HG03175 (cell line): ENCODE measurements at regions not wholly inside any gene's neighbourhood (a gene's known extent, or its start where the extent isn't known, plus 50 kb on each side); places are given as distances from the start of the nearest gene placed in this dataset.

ENCODE experiments used
- ATAC-seq: cut with Tn5 transposase; IDR thresholded peaks from one replicate; pipeline ENCODE4 v1.9.1; 2021; ENCODE audit warnings: mild to moderate bottlenecking, moderate library complexity; ENCODE audit not compliant: unreplicated experiment

DNA sequence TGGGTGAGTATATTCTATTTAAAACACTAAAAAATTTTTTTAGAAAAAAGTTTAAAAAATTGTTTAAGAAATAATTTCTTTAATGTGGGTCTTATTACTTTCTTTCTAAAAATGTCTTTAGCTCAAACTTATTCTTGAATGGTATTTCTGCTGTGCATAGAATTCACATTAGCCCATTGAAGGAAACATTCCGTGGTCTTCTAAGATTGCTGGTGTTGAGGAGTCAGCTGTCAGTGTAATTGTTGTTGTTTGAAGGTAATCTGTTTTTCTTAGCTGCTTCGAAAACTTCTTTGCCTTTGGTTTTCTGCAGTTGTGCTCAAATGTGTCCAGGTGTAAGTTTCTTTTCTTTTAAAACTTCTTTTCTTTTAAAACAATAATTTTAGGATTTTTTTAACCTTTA is 85.4 kb upstream of the KLF12 start:
- no peak for ATAC-seq

DNA sequence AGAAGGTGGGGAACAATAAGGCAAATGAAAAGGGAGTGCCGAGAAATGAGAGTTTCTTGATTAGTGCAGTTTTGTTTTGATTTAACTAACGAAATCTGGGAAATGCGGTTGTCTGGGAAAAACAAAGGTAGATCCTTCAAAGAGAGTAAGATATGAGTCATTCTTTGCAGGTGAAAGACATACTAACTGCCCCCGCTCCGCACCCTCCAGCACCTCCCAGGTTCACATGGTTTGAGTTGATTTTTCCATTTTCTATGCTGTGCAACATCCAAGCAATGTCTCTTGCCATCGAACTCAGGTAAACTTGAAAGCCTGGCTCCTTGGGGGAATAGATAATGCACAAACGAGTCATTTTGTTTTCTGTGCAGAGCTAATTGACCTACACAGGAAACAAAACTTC is 84.1 kb upstream of the KLF12 start:
- no peak for ATAC-seq

DNA sequence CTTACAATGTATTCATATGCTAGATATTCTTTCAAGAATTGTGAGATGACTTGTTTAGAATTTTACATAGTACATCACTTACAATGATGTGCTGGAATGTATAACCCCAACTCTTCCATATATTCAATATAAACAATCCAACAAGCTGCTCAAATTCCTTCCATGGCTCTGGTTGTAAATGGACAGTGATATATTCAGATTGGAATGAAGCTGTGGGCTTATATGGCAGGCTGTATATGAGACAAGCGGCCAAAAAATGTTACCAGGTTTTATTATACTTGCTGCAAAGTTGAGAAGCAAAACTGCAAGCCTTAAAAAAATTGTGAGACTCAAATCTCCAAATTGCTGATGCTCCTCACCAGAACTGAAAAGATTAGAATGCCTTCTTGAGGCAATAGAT is 83.6 kb upstream of the KLF12 start:
- ATAC-seq = no peak

DNA sequence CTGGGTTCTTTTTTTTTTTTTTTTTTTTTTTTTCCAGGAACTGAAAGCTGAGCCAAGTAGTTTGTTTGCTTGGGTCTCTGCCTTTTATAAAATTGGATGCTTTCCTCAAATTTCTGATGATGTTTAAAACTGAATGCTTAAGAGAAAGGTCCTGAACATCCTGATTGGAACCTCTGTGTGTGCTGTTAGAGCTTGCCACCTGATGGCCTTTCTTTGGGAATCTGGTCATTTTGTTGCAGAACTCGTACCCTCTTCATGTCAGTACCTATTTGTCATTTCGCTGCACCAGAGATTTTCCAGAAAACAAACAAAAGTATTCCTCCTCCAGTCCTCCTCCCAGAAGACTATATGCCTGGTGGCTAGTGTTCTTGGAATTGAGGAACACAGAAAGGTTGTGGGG is 81.2 kb upstream of the KLF12 start:
- ATAC-seq = no peak

DNA sequence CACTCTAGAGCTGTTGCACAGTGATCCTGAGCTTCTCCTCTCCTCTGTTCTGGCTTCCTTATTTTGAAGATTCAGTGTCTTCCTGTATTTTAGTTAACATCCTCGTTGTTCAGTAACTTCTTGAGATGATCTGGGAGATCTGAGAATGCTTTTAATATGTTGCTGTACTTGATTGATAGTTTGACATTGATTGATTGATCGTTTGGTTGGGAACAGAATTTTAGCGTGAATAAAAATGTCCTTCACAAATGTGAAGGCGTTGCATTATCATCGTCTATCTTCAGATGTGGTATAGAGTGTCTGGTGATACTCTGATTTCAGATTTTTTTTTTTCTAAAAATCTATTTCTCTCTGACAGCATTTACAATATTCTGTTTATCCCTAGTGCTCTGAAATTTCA is 80.1 kb upstream of the KLF12 start:
- no peak for ATAC-seq

DNA sequence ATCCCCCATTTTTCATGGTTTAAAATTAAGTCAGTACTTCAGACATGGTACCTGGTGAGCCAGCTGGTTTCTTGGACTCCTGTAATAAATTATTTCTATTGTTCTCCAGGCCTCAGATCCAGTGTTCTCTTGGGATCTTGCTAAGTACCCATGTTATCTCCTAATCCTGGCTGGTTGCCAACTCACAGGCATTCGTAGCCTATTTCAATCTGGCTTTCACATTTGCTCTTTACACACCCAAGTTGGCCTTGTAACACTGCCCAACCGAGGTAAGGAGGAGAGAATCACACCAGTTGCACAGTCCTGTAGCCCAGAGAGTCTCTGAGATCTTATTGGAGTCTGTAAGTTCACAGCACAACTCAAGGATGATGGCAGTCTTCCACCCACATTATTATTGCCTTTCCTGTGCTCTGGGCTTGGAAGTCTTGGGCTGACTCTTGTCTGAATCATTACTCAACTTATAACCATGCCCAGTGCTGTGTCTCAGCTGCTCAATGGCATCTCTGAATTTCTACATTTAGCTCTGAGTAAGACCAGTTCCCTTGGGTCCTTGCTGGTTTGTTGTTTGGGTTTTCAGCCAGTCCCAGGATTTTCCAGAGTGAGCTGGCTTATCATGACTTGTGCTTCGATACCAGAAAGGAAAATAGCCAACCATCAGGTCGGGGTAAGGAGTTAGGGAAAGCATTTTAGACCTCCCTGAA is 76.6 kb upstream of the KLF12 start:
- ATAC-seq = no peak

DNA sequence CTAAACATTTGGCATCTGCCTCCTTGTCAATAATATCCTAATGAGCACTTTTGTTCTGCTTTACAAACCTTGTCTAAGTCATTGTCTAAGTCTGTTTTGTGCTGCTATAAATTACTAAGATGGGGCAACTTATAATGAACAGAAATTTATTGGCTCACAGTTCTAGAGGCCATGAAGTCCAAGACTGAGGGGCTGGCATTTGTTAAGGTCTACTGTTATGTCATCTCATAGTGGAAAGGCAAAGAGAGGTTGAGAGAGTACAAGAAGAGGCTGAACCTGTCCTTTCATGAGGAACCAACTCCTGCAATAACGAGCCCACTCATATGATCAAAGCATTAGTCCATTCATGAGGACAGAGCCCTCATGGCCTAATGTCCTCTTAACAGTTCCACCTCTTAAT is 72.7 kb upstream of the KLF12 start:
- no peak for ATAC-seq

DNA sequence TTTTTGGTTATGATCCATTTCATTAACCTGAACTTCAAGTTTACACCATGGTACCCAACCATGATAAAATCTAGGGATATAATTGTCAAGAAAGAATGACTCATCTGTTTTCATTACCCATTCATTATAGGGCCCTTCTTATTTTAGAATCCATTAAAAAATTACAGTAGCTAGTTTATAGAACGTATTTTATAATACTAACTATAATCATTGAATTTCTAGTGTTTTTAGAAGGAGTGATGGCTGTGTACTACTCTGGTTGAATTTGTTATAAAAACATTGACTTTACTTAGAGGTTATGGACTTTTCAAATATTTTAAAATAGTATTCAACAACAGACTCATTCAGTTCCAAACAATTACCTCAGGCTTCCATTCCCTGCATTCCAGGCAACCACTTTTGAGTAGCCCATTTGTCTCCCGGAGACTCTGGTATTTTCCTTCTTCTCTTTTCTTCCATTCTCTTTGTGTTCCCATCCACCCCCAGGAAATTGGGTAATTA is 71.9 kb upstream of the KLF12 start:
- no peak for ATAC-seq

DNA sequence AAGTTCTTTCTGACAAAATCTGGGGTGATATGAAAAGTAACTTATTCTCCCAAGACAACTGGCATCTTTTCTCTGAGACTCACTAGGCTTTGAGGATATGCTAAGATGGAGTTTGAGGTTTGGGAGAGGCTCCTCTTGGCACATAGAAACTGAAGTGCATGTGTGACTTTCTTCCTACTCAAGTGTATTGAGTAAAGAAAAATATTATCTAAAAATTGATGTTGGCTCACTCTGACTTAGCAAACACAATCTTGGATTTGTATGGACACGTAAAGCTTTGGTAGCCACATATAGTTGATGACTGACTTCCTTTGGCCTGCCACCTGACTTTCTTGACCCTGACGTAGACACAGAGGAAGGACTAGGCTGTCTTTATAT is 71.1 kb upstream of the KLF12 start:
- no peak for ATAC-seq

DNA sequence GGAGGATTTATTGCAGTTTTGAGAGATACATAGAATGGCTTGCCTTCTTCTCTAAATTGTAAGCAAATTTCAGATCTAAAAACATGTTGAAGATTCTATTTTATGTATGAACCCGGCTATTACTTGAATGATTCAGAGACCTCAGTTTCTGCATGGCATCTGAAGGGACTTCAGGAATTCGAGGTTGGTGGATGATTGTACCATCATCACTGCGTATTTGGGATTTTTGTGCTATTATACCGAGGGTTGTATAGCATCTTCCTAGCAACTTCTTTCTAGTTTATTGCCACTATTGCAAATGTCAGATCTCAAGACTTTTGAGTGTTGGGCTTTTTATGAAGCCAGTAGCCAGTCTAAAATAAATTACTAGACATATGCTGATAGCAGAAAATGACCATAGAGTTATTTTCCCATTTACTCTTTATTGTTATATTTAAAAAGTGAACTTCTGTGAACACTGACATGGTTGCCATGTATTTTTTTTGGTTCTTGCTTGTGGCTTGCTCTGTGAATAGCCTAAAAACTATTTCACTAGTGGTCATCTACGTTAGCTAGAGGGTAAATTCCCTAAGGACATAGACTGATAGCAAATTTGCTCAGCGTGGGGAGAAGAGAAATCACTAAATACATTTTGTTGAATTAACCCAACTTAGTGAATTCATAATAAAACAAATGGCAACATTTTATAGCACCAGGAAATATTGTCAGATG is 70.6 kb upstream of the KLF12 start:
- ATAC-seq = no peak

DNA sequence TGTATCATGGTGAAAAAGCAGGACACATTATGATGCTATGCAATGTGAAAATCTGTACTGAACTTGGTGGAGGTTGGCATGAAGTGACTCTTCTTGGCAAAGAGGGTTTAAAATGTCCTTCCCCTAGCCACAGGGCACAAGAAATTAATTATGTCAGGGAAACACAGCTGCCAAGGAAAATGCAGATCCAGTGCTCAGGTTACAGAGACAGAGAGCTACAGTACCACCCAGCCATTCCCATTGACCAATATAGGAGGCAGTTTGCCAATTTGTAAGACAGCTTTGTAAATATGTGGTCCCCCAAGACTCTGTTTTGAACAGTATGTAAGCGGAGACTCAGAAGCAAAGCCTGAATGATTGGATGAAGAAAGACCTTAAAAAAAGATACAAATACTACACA is 69.4 kb upstream of the KLF12 start:
- no peak for ATAC-seq

DNA sequence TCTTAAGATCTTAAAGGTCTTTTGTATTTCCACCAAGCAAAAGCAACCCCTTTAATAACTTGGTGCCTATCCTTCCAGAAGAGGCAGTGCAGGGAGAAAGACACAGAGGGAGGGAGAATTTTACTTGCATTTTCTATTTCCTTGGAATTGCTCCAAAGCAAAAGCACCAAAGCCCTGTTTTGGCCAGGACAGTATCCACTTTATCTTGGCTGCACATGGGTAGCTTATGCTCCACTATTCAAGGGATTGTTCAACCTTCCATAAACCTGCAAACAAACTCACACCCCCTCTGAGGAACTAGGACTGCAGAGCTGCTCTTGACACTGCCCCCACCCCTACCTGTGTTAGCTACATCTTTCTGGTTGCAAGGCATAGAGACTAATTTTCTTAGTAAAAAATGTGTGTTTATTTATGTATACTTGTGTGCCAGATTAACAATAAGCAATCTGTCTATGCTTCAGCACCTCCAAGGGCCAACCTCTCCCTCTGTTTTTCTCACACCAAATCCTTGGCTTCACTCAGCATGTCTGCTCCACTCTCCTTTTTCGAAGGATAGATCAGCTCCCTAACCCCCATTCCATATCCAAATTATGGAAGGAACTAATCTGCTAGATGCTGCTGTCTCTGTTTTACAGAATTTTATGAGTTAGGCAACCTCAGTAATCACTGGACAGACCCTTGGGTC is 68.1 kb upstream of the KLF12 start:
- ATAC-seq = no peak

DNA sequence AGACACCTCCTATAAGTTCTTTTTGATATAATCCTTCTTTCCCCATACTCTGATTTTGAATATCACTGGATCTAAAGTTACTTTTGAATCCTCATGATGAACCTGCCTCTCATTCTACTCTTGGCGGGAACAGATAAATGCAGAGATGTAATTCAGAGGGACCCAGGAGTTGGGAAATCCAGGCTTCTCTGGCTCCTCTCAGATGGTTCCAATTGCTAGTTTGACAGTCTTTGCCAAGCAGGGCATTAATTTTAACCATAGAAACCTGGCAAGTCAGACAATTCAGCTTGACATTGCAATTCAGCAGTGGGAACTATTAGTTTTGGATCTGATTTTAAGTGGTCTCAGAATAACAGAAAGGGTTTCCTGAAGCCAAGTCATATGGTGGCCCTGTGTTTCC is 67.3 kb upstream of the KLF12 start:
- no peak for ATAC-seq

DNA sequence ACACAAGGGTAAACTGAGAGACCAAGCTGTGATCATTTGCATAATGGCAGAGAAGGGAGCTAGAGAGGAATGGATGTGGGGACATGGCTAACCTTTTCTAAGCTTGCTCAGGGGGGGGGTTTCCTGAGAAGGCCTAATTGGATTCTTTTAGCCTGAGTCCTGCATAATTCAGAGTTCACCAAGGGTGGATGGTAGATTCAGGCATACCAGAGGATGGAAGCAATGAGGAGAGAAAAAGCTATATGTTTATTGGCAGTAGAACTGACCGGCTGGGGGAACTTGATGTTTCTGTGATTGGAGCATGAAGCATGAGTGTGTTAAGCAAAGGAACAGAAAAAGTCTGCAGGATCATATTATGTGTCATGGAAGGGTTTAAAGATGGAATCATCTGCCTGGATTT is 65.9 kb upstream of the KLF12 start:
- no peak for ATAC-seq

DNA sequence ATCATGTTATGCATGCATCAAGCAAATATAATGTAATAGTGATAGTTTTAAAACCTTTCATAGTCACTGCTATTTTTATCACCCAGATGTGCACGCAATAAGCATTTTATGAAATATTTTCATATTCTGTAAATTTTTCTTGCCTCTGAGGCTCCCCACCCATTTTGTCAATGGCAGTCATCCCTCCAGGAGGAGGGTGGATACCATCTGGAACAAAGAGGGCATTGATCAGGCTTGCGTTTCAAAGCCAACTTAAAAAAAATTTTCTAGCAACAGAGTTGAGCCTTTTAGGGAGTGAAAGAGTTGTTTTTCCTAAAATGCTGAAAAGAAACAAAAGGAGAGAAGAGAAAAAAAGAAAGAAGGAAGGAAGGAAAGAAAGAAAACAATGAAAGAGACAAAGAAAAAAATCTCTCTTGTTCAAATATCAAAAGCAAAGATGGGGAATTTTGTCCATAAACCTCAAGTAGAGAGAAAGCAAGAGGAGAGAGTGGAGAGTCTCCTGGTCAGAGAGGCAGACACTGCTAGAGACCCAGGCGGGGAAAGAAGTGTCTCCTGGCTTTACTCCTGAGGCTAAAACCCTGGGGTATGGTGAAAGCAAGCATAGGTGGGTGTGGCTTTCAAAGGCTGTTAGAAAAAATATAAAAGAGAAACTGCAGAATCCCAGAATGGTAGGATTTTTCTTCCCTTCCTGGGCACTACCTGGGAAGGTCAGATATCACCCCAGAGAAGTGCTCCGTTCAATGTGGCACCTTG is 63.6 kb upstream of the KLF12 start:
- no peak for ATAC-seq

DNA sequence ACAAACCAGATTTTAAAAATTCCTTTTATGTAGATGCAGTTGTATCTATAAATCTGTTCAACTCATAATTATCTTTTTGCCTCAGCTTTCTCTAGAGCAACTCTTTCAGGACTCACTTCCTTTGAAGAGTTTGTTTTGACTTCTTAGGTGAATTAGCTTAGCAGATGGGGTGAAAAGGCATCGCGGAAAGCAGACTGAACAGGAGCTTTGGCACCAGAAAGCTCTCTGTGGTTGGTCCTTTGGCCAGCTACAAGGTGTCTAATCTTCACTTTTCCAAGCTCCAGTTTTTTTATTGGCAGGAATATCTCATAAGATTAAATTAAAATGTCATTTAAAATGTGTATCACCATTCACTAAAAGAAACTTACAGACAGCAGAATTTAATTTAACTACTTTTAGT is 60.6 kb upstream of the KLF12 start:
- no peak for ATAC-seq

DNA sequence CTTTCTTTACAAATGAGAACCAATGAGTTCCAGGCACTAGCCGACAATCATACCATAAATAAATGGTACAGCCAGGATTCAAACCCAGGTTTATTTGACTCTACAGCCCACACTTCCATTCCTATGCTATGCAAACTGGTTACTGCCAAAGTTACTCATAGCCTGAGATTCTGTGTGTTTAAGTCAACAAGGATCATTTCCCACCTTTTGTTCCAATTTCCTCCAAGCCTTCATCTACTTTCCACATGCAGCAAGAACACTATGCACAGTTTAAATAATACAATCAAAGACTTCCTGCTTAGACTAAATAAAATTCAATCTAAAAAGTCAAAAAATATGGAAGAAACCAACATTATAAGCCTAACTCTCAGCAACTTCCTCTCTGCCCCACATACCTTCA is 59.2 kb upstream of the KLF12 start:
- no peak for ATAC-seq

DNA sequence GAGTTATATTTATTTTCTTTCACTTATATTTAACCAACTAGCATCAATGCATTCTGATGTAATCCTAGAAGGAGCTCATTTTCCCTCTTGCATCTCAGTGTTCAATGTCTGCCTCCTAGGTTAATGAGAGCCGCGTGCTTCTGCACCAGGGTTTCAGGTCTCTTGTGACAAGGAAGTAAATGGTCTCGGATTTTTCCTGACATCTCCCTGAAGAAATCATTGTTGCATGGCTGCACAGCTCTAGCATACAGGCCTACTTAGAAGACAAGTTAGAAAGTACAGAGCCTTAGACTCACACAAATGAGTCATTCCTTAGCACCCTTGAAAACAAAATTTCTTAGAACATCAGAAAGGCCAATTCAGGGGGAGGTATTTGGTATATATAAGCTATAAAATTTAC is 57.2 kb upstream of the KLF12 start:
- ATAC-seq = no peak

DNA sequence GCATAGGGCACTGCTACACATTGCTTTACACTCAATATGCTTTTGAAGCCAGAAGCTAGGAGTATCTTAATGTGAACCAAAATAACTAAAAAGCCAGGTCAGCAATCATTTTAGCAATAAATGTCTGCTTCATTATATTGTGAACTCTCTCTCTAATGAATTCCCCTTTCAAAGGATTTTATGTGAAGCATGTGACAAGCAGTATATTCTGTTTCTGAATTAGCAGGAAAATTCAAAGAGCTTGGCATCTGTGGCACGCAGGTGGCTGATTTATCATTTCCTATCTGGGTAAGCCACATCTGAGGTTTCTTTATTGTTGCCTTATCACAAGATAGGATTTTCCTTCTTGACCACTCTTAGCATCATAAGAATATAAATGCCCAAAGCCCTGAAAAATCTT is 56.8 kb upstream of the KLF12 start:
- no peak for ATAC-seq

DNA sequence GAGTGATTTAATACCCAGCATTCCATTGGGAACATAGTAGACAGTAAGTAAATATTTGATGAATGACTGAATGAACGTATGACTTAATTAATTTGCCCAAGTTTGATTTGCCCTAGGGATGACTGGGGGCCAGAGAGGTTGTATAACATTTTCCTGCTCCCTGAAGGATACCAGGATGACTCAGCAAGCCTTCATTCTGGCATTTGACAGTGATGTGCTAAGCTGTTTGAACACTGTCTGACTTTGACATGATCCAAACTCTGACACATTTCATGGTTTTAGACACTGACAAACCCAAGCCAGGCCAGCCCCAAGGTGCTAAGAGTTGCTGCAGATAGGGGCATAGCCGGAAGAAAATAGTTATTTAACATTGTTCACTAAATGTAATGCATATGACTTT is 53.4 kb upstream of the KLF12 start:
- no peak for ATAC-seq

DNA sequence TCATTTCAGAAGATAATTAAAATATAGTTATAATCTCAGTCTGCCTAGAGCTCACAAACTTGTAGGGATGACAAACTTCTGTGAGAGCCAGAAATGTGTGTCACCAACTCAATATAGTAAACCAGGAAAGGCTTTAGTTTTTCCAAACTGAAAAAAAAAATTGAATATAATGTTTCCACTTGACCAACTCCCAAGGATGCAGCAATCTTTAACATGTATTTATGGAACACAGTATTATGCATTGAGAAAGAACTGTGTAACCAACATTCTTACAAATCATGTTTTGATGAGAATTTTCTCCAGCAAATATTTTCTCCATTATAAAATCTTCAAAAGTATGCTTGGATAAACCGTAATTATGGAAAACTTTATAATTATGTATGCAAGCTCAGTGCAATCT is 50.1 kb upstream of the KLF12 start:
- no peak for ATAC-seq
